HuH-7 (cell line): ENCODE measurements at regions not wholly inside any gene's neighbourhood (a gene's known extent, or its start where the extent isn't known, plus 50 kb on each side); places are given as distances from the start of the nearest gene placed in this dataset.
A peak's percentile ranks its signal among the peaks of the same experiment; 100 is the strongest.
"Not testable (repeated sequence)": the region's sequence is repeated elsewhere in the genome, so short reads cannot be mapped to it uniquely, and the experiment has no call there.

Experiments
- DNase-seq: peaks from one replicate; pipeline ENCODE4 v3.0.0; 2011; ENCODE audit warnings: low spot score

DNA sequence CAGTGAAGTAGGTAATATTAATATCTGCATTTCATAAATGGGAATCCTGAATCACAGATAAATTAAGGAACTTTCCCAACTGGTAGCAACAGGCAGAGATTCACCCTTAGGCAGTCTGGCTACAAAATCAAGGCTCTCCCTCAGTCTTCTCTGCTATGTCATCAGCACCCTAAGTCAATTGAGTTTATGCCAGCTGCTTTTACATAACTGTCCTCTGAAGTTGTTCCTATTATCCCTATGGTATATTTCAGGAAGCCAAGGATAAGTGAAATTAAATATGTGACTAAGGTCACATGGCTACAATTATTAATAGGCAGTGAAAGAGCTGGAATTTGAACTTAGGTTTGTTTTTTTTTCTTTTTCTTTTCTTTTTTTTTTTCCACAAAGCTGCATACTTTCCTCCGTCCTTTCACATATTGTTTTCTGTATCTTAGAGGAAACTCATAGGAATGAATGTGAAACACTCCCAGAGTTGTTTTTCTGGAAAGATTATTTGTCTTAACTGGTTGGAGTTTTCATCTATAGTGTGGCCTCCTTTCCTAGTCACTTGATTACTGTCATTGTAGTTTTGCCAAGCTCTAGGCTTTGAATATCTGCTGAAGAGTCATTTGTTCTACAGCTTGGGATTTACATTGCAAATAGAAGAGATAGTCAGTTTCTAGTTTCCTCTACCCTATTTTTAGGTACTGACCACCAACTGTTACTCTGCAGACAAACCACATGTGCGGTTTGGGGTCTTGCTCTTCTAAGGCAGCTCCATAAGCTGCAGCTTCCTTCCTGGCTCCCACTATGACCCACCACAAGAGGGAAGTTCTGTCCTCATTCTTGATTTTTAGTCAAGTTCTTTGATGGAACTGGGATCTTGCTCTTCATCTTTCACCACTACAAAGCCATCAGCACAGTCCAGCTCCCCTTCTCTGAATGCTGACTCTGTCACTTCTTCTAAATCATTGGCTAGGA is 338.0 kb upstream of the KIAA1217 start:
- no peak for DNase-seq

DNA sequence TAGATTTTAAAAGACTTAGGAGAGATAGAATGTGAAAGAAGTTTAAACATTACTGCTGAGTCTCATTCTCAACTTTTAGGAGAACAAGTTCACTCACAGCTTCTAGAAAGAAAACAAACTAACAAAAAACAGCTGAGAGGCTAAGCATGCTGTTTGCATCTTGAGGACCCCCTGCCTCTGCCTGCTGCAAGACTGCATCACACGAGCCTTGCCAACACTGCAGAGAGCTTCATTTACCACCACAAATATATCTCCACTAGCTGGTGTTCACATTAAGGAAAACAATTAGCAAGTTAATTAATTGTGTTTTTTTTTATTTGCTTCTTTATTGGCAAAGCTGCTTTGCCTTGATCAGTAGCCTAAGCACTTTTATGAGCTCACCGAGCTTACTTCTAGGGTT is 336.6 kb upstream of the KIAA1217 start:
- no peak for DNase-seq

DNA sequence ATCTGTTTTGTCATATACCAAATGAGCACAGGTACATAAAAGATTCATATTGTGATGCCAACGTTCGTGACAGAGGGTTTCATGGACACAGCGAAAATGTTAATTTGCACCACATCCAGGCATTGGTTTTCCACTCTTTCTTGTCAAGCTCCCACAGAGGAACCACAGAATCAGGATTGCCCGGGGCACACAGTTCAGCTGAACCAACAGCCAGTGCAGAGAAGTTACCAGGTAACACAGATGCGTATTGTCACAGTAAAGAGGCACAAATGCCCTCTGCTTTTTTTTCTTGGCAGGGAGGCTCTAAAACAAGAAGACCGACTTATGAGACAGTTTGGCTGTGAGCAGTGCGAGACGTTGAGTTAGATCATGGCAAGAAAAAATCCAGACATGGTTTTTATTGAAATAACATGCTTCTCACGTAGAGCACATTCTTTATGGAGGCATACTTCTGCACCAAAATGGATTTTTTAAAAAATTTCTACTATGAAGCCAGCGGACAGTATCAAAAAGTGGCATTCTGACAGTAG is 331.1 kb upstream of the KIAA1217 start:
- no peak for DNase-seq

DNA sequence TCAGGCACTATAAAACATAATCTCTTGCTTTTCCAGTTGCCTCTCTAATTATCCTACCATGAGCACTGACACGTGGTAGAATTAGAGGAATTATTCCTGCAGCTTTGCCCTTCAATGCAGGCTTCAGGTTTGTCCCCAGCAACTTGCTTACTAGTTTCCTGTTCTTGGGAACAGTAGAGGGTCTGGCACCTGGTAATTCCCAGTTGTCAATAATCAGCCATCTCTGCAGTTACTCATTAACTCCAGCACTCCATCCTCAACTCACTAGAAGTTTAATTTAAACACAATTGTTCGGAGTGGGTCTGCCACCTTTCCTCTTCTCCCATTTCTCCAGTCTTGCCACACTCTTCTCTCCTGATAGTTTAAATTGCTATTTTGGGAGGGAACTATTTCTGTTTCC is 324.3 kb upstream of the KIAA1217 start:
- peak; percentile 2 for DNase-seq

DNA sequence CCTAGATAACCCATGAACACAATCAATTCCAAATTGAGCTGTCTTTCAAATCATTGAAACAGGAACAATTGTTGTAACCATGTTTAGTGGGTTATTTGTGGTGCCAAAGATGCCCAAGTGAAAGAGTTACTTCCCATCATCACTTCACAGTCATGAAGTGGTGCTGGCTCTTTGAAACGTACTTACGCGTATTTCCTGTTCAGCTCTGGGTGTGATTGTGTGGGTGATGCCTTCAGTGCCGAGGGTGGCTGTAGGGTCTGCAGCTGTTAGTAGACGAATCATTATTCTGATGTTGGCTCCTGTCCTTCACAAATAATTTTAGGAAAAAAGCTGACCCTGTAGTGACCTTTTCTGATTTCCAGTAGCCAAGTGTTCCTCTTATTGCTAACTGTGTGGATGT is 323.1 kb upstream of the KIAA1217 start:
- no peak for DNase-seq

DNA sequence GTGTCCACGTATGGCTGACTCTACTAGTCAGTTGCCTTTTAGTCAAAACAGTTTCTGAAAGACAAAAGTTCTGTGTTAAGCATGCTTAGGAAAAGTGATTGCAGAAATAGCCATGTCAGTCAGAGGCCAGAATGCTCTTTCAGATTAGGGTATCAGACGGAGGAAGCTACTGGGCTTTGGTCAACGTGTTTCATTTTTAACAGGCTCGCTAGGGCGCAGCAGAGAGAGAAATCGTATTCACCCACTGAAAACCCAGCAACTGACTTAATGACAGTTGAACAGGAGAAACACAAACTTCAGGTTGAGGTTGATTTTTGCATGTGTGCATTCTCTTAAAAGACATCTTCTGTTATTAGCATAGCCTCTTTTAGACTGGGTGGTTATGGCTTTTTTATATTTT is 322.6 kb upstream of the KIAA1217 start:
- peak; percentile 6 for DNase-seq

DNA sequence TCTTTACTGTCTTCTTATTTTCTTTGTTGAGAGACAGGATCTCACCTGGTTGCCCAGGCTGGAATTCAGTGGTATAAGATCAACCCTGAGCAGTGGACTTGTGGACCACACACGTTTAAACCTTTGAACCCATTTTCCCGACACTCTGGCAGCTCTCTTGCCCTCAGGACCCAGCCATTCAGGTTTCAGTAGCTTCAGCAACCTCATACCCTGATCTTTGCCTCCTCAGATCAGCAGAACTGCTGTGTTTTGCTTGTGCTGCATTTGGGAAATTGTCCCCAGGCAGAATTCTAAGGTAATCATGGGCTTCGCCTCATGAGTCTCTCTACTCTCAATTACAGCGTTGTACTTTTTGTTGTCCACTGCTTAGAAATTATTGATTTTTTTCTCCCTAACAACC is 317.6 kb upstream of the KIAA1217 start:
- no peak for DNase-seq

DNA sequence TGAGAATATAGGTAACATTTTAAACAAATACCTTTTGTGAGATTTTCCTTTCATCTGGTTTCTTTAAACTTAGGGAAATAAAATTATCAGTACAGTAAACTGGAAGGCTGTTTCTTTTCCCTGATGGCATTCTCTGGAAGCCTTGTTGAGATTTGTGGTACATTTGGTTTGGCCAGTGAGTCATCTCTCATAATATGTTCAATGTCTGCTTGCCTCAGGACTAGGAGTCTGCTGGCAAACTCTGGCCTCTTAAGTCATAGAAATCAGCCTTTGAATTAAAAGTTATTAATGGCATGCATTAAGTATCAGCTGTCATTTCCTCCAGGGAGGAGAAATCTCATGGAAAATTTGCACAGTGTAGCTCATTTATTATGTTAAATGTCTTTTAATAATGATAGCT is 316.6 kb upstream of the KIAA1217 start:
- DNase-seq, result no peak

DNA sequence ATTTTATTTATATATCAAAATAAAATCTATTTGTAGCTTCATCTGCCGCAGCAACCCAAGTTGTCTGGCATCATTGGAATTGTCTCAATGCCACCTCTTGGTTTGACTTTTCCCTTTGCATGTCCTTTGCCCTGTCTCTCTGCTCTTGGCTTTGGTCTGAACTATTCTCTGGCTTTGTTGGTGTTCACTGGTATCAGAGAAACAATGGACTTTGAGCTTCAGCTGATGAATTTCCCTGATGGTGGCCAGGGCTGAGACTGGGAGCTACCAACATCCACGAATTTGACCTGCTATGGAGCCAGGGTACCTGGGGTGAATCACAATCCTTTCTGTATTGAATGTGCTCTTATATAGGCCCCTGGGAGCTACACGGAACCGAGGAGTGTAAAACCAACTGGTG is 311.7 kb upstream of the KIAA1217 start:
- DNase-seq, result no peak

DNA sequence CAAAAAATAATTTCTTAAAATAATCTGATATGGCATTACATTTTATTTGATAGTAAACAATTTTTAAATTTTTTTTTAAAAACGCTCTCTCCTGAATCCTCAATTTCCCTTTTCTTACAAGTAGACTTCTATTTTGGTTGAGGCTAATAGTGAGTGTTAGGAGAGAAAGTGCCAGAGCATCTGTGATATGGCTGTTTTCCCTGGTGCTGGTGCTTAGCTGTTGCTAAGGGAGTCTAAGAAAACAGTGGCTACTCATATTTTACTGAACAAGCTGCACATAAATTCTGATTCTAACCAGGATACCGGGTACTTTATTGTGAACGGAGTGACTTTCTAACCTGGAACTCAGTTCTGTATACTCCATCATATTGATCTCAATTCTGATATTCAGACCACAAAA is 311.1 kb upstream of the KIAA1217 start:
- no peak for DNase-seq

DNA sequence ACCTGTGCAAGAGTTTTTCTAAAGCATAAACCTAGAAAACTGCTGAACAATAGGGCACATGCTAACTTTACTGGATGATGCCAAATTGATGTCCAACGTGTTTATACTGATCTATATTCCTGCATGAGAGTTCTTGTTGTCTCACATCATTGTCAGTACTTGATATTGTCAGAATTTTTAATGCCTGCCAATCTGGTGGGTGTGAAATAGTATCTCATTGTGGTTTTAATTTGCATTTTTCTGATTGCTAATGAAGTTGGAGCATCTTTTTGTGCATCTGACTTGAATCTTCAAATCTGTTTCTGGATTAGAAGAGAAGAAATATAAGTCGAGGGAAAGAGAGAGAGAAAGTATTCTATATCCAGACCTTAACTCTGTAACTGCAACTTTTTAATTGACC is 309.8 kb upstream of the KIAA1217 start:
- no peak for DNase-seq

DNA sequence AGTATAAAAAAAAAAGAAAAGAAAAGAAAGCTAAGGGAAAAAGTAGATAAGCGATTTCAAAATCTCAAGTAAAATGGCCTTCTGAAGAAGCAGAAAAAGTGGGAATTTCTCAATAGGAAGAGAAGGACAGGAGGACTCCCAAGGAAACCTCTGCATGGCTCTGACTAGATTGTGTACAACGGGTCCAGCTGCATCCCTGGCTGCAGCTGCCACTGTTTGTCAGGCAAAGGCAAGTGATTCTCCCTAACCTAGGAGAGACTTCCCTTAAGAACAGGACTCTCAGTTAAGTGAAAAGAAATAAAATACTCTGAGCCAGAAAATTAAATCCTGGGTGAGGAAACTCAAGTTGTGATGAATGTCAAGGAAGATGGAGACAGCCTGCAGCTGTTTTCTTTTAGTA is 298.6 kb upstream of the KIAA1217 start:
- no peak for DNase-seq

DNA sequence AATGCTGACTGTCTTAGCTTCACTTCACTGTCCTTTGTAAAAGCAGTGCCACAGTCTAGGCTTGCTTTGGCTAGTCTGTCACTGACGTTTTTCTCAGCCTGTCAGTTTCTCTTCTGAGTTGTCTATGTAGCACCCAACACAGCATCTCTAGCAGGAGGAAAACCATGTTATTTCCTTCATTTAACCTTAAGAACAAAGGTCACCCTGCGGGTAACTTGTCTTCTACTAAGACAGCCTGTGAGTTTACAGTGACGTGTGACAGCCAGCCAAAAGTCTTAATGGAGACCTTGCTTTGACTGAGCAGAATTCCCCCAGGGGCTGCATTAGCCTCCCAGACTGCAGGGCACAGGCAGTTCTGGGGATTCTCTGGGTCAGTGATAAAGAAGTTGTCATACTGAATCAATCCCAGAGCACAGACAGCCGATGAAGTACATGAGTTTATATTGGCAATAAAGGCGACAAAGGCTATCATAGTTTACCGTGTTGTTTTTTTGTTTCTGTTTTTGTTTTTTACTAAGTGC is 296.0 kb upstream of the KIAA1217 start:
- no peak for DNase-seq

DNA sequence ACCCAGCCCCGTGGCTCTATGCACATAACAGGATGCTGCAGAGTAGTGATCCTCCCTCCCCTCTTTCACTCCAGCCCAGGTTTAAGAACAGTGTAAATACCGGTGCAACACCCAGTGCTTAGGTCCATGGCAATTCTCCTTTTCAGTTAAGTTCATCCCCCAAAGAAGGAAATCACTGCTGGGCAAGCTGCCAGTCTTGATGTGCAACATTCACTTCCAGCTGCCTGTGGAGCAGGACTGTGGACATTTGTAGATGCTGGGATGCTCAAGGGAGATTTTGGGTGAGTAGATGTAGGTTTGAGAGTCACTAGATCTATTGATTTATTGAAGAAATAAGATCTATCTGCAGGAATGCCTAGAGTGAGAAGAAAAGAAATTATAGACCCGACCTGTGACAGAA is 294.3 kb upstream of the KIAA1217 start:
- DNase-seq, result no peak

DNA sequence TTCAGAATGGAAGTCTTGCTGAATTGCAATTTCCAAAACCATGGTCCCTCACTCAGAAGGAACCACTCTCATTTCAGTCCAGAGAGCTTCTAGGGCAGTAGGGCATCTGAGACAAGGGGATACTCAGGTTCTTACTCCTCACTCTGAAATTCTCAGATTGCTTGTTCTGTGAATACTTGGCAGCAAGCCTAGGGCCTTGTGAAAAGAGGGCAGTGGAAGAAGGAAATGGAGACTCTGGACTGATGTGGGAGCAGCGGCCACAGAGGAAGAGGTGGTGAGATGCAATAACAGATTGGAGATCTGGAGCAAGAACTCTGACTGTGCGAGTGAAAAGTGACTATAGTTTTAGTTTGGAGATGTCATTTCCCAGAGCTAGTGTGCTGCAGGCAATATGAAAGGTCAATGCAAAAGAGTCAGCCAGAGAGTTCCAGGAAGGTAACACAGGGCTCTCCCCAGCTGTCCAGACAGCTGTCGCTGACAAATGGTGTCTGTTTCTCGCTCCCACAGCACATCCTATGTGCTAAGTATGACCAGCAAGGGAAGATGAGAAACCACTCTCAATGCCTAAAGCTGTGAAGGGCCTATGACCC is 291.6 kb upstream of the KIAA1217 start:
- no peak for DNase-seq

DNA sequence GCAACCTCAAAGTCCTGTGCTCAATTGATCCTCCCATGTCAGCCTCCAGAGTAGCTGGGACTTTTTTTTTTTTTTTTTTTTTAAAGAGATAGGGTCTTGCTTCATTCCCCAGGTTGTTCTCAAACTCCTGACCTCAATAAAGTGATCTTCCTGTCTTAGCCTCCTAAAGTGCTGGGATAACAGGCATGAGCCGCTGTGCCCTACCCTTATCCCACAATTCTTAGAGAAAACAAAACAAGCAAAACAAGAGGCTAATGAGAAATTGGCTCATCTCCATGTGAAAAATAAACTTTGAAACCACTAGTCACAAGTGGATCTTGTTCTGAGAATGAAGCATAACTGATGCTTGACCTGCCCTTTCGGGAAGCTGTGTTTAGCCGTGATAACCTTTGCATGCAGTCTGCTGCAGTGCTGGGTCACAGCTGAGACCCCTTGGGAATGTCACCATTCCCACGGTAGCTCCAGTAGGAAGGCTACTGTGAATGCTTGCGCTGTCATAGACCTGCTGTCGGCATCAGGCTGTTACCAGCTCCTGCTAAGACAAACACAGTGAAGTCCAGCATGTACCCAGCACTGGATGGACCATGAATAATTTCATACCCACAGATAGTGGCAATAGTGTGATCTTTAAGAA is 290.7 kb upstream of the KIAA1217 start:
- no peak for DNase-seq

DNA sequence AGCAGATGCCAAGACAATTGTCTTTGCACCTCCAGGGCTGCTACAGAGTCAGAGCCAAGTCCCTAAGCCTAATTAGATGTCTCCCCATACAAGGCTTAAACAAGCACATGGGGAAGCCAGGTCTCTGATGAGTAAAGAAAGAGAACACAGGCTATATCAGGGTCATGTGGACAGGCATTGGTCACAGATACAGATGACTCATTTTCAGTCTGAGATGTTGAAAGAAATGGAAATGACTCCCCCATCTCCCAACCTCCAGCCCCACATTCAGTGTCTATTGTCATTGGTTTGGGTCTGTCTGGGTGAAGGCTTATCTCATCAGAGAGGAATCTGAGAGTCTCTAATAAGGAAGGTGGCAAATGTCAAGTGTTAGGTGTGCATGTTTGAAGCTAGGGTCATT is 290.1 kb upstream of the KIAA1217 start:
- DNase-seq, result no peak

DNA sequence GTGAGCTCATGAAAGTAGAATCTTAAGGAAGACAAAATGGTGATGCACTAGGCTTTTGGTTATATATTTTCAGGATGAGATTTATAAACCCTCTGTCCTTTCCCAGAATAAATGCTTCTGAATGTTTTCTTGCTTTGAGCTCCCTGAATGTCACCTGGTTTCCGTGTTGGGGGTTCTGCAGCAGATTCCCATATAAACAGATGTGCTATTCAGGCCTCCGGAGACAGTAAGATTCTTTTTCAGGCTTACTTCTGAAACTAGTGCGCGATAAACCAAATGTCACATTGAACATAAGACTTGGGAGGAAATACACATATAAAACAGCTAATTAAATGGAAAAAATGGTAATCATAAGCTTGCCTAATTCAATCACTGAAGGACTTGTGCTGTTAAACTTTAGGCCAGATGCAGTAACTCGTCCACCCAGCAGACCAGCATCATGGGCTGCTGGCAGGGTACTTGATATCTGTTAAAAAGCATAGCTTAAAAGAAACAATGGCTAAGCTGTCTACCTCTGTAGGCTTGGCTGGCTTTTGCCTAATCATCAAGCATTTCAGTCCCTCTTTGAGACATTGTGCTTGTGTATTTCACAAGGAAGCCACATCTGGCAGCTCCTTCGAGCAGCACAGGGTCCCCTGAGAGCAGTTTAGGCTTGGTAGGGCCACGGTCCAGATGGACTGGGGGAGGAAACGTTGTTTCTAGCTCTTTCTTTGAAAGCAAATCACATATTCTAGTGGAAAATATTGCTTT is 281.2 kb upstream of the KIAA1217 start:
- no peak for DNase-seq

DNA sequence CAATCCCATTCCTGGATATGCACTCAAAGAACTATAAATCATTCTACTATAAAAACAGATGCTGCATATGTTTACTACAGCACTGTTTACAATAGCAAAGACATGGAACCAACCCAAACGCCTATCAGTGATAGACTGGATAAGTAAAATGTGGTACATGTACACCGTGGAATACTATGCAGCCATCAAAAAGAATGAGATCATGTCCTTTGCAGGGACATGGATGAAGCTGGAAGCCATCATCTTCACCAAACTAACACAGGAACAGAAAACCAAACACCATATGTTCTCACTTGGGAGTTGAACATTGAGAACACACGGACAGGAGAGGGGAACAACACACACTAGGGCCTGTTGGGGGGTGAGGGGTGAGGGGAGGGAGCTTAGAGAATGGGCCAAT is 274.9 kb upstream of the KIAA1217 start:
- not testable (repeated sequence) for DNase-seq

DNA sequence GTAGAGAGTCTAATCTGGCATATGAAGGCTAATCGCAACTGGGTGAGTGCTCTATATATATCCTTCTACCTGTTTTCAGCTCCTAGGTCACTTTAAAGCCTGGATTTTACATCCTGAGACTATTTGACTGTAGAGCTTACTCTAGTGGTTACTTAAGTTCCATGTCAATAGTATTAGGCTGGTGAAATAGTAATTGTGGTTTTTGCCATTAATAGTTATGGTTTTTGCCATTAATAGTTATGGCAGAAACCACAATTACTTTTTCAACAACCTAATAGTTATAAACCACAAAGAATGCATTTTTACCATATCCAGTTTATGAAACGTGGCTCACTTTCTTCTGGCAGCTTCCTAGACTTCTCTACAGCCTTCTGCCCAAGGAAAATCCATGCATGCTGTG is 263.1 kb upstream of the KIAA1217 start:
- no peak for DNase-seq

DNA sequence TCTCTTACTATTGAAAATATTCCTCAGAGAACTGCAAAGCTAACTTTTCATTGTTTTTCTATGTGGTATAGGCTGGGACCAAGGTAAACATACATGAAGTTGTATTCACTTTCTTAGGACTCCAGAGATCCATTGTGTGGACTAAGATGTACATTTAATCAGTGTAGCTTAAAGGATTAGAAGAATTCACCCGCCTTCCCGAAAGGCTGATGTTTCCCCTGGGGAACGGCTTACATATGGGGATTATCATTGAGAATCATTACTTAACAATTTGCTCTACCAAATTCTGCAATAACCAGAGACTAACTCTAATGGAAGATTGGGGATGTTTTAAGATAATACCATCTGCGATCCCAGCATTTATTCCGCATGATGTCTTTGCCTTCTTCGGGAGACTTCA is 257.1 kb upstream of the KIAA1217 start:
- no peak for DNase-seq
